GM23338 (cell line): ENCODE measurements at regions not wholly inside any gene's neighbourhood (a gene's known extent, or its start where the extent isn't known, plus 50 kb on each side); places are given as distances from the start of the nearest gene placed in this dataset.

Experiments
- ATAC-seq: fragments of 200-7000 bp; cut with Tn5 transposase; 3 replicates; pipeline ENCODE4 v1.9.1; 2020
- DNase-seq: peaks from one replicate; pipeline ENCODE4 v3.0.0-alpha.2; 2015; ENCODE audit warnings: low spot score
- H2AFZ ChIP-seq: fragments of 200-600 bp; sonication (generic); 2 replicates; pipeline ENCODE4 v1.8.0; 2016; ENCODE audit warnings: antibody characterized with exemption, mild to moderate bottlenecking, moderate library complexity
- H3F3A ChIP-seq: fragments of 200-600 bp; sonication (generic); replicated peaks from 2 replicates; pipeline ENCODE4 v1.8.0; 2017; ENCODE audit warnings: antibody characterized with exemption, mixed run types, low read depth
- H3K27ac ChIP-seq: fragments of 200-600 bp; sonication (generic); 2 replicates; pipeline ENCODE4 v1.6.1; 2016; ENCODE audit warnings: low read depth
- H3K27me3 ChIP-seq: fragments of 200-600 bp; sonication (generic); 2 replicates; pipeline ENCODE4 v1.8.0; 2016; ENCODE audit warnings: mild to moderate bottlenecking, mixed run types, moderate library complexity; ENCODE audit not compliant: insufficient read depth
- H3K36me3 ChIP-seq: fragments of 200-600 bp; sonication (generic); 2 replicates; pipeline ENCODE4 v1.8.0; 2016; ENCODE audit warnings: mild to moderate bottlenecking; ENCODE audit not compliant: insufficient read depth
- H3K4me1 ChIP-seq: fragments of 200-600 bp; sonication (generic); 2 replicates; pipeline ENCODE4 v1.8.0; 2016; ENCODE audit warnings: mild to moderate bottlenecking, moderate library complexity; ENCODE audit not compliant: insufficient read depth
- H3K4me2 ChIP-seq: fragments of 200-600 bp; sonication (generic); 2 replicates; pipeline ENCODE4 v1.7.1; 2017; ENCODE audit warnings: mixed run types
- H3K4me3 ChIP-seq: fragments of 200-600 bp; sonication (generic); 2 replicates; pipeline ENCODE4 v1.6.1; 2016; ENCODE audit warnings: mixed run types
- H3K79me2 ChIP-seq: fragments of 200-600 bp; sonication (generic); replicated peaks from 2 replicates; pipeline ENCODE4 v1.8.0; 2017; ENCODE audit warnings: mild to moderate bottlenecking; ENCODE audit not compliant: insufficient read depth
- H3K9me2 ChIP-seq: fragments of 200-600 bp; sonication (generic); 2 replicates; pipeline ENCODE4 v1.8.0; 2017; ENCODE audit not compliant: insufficient read depth
- H4K20me1 ChIP-seq: fragments of 200-600 bp; sonication (generic); replicated peaks from 2 replicates; pipeline ENCODE4 v1.8.0; 2017; ENCODE audit warnings: mild to moderate bottlenecking; ENCODE audit not compliant: insufficient read depth
- H3K27ac Mint-ChIP-seq: 2 replicates; pipeline ENCODE4 v1.8.0; 2020; ENCODE audit warnings: inconsistent platforms, mild to moderate bottlenecking, moderate library complexity, mixed read lengths
- H3K27me3 Mint-ChIP-seq: 3 replicates; pipeline ENCODE4 v1.8.0; 2022; ENCODE audit warnings: low read depth, mild to moderate bottlenecking, moderate library complexity, mixed read lengths, inconsistent platforms; ENCODE audit not compliant: insufficient read depth, poor library complexity
- H3K36me3 Mint-ChIP-seq: 3 replicates; pipeline ENCODE4 v1.8.0; 2021; ENCODE audit warnings: low read depth, mild to moderate bottlenecking, inconsistent platforms, moderate library complexity, mixed read lengths
- H3K4me1 Mint-ChIP-seq: 3 replicates; pipeline ENCODE4 v1.8.0; 2020; ENCODE audit warnings: mild to moderate bottlenecking, inconsistent platforms, mixed read lengths
- H3K4me3 Mint-ChIP-seq: 3 replicates; pipeline ENCODE4 v1.8.0; 2021; ENCODE audit warnings: moderate library complexity, mild to moderate bottlenecking, inconsistent platforms, mixed read lengths
- H3K9me3 Mint-ChIP-seq: 3 replicates; pipeline ENCODE4 v1.8.0; 2020; ENCODE audit warnings: moderate library complexity, mild to moderate bottlenecking, inconsistent platforms, mixed read lengths
- CTCF ChIP-seq, 2 experiments: fragments of 200-600 bp in 1 of 2; sonication (generic) in 1 of 2; conservative IDR thresholded peaks; 2 replicates each; pipeline versions ENCODE4 v1.5.1 to v1.6.1; 2016 to 2017; ENCODE audit warnings: antibody characterized with exemption in 2 of 2, low read depth in 2 of 2, mild to moderate bottlenecking in 2 of 2, moderate library complexity in 1 of 2
- EZH2 ChIP-seq: fragments of 200-600 bp; sonication (generic); IDR thresholded peaks from one replicate; pipeline ENCODE4 v1.8.0; 2017; ENCODE audit warnings: antibody characterized with exemption, mild to moderate bottlenecking, low read depth; ENCODE audit not compliant: unreplicated experiment
- EZH2phosphoT487 ChIP-seq: fragments of 200-600 bp; sonication (generic); IDR thresholded peaks from one replicate; pipeline ENCODE4 v1.8.1; 2018; ENCODE audit warnings: antibody characterized with exemption; ENCODE audit not compliant: unreplicated experiment
- REST ChIP-seq: IDR thresholded peaks from one replicate; pipeline ENCODE4 v1.6.1; 2018; ENCODE audit warnings: antibody characterized with exemption; ENCODE audit not compliant: unreplicated experiment
- STAT1 ChIP-seq: IDR thresholded peaks from one replicate; pipeline ENCODE4 v1.6.1; 2016; ENCODE audit warnings: antibody characterized with exemption; ENCODE audit not compliant: unreplicated experiment
- ZNF331 ChIP-seq: fragments of 250-450 bp; sonication (Bioruptor Pico); IDR thresholded peaks from 2 replicates; pipeline ENCODE4 v1.5.0; 2020; ENCODE audit warnings: low read depth, mild to moderate bottlenecking, moderate library complexity
- TF ChIP-seq, protein P1 (sequence below): fragments of 250-450 bp; sonication (Bioruptor Pico); IDR thresholded peaks from 2 replicates; pipeline ENCODE4 v1.5.0; 2020; ENCODE audit warnings: mild to moderate bottlenecking, moderate library complexity

DNA sequence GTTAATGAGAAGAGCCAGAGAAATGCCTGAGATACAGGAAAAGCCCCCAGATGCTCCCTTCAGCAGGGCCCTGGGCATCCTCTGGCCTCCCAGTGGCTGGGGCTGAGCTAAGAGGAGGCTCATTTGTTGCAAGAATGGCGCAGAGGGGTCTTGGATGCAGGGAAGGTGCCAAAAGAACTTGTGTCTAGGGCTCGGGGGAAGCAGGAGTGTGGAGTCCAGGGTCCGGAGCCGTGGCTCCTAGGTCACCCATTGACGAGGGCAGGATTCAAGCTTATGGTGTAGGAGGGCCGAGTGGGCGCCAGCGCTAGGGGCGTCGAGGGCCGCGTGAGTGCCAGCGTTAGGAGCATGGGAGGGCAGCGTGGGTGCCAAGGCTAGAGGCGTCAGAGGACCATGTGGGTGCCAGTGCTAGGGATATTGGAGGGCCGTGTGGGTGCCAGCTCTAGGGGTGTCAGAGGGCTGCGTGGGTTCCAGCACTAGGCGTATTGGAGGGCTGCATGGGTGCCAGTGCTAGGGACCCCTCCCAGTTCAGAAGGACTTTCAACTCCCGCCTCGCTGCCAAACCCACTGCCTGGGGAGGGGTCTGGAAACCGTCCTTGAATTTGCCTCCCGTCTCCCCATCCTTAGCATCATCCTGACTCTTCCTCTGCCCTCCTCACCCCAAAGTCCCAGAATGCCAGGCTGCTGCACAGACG is 250.5 kb upstream of the AFDN start (continued):
- TF ChIP-seq, protein P1, sequence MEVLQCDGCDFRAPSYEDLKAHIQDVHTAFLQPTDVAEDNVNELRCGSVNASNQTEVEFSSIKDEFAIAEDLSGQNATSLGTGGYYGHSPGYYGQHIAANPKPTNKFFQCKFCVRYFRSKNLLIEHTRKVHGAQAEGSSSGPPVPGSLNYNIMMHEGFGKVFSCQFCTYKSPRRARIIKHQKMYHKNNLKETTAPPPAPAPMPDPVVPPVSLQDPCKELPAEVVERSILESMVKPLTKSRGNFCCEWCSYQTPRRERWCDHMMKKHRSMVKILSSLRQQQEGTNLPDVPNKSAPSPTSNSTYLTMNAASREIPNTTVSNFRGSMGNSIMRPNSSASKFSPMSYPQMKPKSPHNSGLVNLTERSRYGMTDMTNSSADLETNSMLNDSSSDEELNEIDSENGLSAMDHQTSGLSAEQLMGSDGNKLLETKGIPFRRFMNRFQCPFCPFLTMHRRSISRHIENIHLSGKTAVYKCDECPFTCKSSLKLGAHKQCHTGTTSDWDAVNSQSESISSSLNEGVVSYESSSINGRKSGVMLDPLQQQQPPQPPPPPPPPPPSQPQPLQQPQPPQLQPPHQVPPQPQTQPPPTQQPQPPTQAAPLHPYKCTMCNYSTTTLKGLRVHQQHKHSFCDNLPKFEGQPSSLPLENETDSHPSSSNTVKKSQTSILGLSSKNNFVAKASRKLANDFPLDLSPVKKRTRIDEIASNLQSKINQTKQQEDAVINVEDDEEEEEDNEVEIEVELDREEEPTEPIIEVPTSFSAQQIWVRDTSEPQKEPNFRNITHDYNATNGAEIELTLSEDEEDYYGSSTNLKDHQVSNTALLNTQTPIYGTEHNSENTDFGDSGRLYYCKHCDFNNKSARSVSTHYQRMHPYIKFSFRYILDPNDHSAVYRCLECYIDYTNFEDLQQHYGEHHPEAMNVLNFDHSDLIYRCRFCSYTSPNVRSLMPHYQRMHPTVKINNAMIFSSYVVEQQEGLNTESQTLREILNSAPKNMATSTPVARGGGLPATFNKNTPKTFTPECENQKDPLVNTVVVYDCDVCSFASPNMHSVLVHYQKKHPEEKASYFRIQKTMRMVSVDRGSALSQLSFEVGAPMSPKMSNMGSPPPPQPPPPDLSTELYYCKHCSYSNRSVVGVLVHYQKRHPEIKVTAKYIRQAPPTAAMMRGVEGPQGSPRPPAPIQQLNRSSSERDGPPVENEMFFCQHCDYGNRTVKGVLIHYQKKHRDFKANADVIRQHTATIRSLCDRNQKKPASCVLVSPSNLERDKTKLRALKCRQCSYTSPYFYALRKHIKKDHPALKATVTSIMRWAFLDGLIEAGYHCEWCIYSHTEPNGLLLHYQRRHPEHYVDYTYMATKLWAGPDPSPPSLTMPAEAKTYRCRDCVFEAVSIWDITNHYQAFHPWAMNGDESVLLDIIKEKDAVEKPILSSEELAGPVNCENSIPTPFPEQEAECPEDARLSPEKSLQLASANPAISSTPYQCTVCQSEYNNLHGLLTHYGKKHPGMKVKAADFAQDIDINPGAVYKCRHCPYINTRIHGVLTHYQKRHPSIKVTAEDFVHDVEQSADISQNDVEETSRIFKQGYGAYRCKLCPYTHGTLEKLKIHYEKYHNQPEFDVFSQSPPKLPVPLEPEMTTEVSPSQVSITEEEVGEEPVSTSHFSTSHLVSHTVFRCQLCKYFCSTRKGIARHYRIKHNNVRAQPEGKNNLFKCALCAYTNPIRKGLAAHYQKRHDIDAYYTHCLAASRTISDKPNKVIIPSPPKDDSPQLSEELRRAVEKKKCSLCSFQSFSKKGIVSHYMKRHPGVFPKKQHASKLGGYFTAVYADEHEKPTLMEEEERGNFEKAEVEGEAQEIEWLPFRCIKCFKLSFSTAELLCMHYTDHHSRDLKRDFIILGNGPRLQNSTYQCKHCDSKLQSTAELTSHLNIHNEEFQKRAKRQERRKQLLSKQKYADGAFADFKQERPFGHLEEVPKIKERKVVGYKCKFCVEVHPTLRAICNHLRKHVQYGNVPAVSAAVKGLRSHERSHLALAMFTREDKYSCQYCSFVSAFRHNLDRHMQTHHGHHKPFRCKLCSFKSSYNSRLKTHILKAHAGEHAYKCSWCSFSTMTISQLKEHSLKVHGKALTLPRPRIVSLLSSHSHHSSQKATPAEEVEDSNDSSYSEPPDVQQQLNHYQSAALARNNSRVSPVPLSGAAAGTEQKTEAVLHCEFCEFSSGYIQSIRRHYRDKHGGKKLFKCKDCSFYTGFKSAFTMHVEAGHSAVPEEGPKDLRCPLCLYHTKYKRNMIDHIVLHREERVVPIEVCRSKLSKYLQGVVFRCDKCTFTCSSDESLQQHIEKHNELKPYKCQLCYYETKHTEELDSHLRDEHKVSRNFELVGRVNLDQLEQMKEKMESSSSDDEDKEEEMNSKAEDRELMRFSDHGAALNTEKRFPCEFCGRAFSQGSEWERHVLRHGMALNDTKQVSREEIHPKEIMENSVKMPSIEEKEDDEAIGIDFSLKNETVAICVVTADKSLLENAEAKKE (CRISPR knock-in tag), result no peak
- no peak for TF ChIP-seq REST
- TF ChIP-seq STAT1, result no peak

GRCh38 chr6:167576828-167577503 is 249.7 kb upstream of the AFDN start:
- H3K36me3 ChIP-seq, result no peaks in the 10 kb centered on the region
- no peaks in the 10 kb centered on the region for H3K27me3 ChIP-seq
- H3K27me3 Mint-ChIP-seq, result peaks cover 19% of the 10 kb centered on the region
- H2AFZ ChIP-seq, result 0 out of 2 replicates have a peak overlapping the region, but pooled peaks have one; percentile 14
- H3K4me3 Mint-ChIP-seq, result no peak overlapping the region
- no peak overlapping the region for H3K27ac ChIP-seq
- no peaks in the 10 kb centered on the region; the same call in 2 of the 3 replicates for H3K36me3 Mint-ChIP-seq
- no peaks in the 10 kb centered on the region; the same call in 2 of the 3 replicates for H3K9me3 Mint-ChIP-seq
- H3K4me1 ChIP-seq, result no peaks in the 10 kb centered on the region
- no peaks in the 10 kb centered on the region for H3K79me2 ChIP-seq
- DNase-seq (no peak), ATAC-seq (no peak)
- H3K4me1 Mint-ChIP-seq, result peaks cover 13% of the 10 kb centered on the region
- no peaks in the 10 kb centered on the region for H4K20me1 ChIP-seq
- no peak overlapping the region for H3K4me2 ChIP-seq
- H3K9me2 ChIP-seq, result no peaks in the 10 kb centered on the region
- H3K4me3 ChIP-seq, result no peak overlapping the region
- no peaks in the 10 kb centered on the region for H3F3A ChIP-seq
- H3K27ac Mint-ChIP-seq, result no peak overlapping the region
- TF ChIP-seq EZH2 (no peak), STAT1 (no peak), EZH2phosphoT487 (no peak), ZNF331 (CRISPR knock-in tag) (no peak), CTCF (conservative IDR thresholded peaks at IDR 0.05; ENCODE audit: low read depth in 2 of 2) (no peak), REST (no peak)
